LoVo (cell line): ENCODE measurements at regions not wholly inside any gene's neighbourhood (a gene's known extent, or its start where the extent isn't known, plus 50 kb on each side); places are given as distances from the start of the nearest gene placed in this dataset.

ENCODE experiments used
- DNase-seq: peaks from one replicate; pipeline ENCODE4 v3.0.0-alpha.2; 2016; ENCODE audit warnings: low spot score

DNA sequence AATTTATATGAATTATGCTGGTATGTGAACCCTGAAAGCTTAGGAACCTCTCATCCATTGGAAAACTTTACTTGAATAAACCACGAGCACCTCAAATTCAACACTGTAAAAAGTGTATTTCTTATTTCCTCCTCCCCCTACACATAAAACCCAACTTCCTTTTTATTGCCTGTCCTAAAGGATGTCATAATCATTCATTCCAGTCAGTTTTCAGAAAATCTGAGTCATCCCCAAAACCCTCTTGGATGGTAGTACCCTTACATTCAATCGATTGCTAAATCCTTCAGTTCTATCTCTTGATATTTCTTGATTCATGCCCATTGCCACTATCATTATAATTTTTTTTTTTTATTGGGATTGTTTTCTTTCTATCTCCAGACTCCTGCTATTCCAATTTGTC lies 91.1 kb upstream of the ATP8A1 start:
- DNase-seq, result no peak

DNA sequence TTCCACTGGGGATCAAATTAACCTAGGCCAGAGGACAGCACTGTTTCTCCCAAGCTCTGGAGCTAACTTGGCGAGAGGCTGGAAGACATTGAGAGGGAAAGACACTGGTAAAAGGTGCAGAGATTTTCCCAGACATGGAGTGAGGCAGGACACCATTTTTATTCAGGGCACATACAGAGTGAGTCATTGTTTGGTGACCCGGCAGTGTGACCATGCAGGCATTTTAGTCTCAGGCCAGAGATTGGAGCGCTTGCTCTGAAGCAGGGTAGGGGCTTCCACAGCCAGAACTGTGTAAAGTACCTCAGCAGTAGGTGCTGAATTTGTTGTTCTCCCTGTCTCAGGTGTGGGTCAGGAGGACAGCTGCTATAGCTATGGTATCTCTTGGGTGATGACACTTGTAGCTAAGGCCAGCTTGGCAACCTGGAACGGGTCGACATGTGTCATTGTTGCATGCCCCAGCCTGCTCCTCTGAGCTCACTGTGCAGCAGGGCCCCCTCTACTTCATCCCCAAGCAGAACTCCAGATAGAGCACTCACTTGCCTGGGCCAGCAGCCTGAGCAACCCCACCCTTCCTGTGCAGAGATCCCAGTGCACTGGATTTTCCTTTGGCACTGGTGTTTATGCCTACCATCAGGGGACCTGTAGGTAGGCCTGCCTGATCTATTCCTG lies 79.8 kb upstream of the ATP8A1 start:
- DNase-seq, result no peak

DNA sequence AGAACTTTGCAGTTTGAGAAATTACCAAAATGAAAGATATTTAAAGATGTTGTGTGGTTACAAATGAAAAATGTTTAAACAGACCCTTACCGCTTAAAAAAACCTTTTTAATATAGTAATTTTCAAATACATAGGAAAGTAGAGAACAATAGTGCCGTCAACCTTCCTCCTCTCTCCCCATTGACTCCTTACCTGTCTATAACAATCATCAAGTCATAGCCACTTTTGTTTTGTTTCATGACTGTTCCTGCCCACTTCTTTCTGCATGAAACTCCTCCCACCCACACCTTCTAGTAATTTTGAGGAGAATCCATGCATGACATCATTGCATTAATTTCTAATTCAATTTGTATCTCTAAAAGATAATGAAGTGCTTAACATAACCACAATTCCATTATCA lies 76.5 kb upstream of the ATP8A1 start:
- DNase-seq, result no peak

DNA sequence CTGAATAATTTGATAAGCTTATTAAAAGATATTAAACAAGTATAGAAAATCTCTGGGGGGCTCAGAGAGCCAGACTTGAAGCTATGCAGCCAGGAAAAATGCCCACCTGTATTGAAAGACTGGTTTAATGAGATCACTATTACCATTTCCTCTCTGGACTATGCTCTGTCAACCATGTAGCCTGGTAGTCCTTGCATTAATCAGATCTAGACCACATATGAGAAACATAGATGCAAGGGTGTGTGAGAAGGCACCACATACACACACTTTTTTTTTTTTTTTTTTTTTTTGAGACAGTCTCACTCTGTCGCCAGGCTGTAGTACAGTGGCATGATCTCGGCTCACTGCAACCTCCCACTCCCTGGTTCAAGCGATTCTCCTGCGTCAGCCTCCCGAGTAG lies 75.9 kb upstream of the ATP8A1 start:
- DNase-seq, result no peak

DNA sequence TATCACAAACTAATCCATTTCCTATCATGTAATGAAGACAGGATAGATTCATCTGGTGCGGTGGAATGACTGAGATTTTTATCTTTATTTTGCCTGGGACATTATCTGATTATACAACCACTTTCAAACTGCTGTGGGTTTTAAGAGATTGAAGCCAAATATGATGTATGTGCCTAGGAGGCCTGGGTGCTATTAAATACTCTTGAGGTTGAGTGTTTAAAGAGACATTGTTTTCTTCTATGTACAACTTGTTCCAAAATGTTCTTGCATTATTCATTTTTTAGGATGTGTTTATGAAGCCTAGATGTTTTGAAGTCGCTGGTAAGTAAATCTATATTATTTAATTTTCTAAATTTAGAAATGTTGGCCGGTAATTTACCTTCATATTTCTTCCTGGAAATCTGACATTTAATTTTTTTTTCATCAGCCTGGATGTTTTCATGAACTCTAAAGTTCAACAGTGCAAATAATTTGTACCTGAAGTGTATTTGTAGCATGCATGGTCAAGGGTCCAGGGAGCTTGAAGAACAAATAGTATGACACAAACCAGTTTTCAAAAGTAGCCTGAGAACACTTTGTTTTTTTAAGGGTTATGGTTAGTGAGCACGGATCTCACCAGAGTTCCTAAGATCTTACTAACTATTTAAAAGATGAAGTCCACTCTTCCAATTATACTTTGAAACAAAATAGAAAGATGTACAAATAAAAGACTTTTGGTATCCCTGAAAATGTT lies 72.8 kb upstream of the ATP8A1 start:
- no peak for DNase-seq

DNA sequence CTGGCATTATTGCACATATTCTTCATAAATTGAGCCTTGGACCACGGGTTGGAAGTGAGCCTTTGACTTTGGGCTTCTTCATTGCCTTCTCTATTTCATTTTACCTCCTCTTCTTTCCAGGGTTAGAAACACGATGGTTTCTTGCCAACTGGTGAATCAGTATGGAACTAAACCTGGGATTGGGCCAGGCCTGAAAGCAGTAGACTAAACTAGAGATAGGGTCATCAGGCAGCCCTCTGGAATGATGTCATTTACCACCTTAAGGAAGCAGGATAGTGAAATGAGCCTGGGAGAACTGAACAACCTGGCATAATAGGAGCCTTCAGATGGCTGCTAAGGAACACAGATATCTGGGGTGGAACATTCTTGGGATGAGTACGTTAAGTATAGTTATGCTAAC lies 67.5 kb upstream of the ATP8A1 start:
- DNase-seq, result no peak

DNA sequence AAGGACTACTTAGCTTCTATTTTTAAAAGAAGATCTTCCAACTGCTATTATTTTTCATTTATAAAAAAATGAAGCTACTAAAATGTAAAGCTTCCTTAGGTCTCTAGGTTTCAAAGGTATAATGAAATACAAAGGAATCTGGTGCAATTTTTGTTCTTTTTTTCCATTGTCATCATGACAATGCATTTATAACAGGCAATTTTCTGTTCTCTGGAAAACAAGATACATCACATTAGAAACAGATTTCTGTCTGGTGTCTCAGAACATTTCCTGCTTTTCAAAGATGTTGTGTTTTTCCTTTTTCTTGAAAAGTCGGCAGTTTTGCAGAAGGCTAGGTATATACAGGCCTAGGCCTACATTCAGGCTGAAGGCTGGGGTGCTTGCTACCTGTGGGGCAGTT lies 63.6 kb upstream of the ATP8A1 start:
- no peak for DNase-seq

DNA sequence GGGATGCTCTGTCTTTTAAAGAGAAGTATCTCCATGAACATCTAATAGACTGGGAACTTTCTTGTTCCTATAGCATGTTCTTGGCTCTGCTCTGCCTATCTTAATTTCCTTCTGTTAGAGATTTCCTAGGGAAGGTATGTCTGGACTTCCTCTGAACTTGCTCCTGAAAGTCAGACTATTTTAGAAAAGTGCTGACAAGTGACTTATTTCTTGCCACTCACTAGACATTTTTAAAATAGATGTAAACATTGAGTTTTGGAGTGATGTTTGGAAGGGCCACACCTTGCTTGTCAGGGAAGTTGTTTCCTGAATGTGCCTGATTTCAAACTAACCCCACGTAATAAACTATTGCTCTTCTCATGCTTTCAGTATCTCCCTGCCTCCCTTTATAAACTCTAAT lies 62.4 kb upstream of the ATP8A1 start:
- DNase-seq, result no peak

DNA sequence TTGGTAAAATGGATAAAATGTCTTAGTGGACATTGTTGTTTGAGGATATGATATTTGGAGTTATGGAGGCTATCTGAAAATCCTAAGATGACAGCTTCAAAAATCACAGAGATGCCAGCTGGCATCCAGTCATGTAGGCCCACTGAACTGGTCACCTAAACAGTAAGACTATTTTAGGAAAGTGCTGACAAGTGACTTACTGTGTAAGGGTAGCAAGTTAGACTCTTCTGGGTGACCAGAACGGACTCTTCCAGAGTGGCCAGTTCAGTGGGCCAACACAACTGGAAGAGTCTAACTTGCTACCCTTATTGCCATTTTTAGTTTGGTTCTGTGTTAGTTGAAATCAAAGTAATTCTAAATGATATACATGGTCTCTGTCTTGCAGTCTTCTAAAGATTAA lies 61.4 kb upstream of the ATP8A1 start:
- no peak for DNase-seq

DNA sequence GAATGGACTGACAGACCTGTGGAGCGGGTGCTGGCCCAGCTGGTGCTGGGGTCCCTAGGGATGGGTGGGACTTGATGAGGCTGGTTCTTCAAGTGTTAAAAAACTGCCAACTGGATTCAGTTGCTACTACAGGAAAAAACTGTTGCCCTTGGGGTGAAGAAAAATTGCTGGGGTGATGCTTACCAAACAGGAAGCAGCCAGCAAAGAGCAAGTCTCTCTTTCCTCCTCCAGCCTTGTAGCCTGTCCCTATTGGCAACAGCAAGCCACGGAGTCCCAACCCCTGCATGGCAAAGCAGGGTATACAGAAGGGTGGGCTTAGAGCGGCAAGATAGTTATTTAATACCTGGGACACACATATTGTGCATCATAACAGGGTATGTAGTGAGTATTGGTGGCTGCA lies 60.1 kb upstream of the ATP8A1 start:
- DNase-seq, result no peak

DNA sequence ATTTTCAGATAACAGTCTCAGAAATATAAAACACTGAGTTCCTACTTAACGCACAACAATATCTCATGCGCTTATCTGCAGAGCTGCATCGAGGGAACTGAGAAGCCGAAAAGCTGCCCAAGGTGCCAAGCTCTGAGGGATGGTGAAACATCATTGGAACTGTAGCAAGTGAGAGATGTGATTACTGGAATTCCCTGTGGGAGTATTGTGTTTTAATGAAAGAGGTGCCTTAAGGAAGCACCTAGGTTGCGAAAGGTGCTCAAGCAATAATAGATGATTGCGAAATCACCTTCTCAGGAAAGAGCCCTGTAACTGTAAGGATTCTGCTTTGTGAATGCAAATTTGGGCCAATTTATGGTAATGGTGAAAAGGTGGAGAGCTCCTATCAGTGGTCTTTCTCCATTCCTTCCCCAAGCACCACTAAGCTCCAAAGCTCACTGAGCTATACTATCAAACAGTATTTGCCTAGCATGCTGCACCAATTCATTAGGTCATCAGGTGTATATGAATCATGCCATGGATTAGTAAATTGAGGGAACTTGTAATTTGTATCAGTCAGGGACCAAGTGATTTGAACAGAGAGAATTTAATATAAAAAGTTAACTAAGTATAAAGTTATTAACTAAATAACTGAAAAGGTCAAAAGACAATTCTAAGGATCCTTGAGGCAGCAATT lies 59.0 kb upstream of the ATP8A1 start:
- no peak for DNase-seq

DNA sequence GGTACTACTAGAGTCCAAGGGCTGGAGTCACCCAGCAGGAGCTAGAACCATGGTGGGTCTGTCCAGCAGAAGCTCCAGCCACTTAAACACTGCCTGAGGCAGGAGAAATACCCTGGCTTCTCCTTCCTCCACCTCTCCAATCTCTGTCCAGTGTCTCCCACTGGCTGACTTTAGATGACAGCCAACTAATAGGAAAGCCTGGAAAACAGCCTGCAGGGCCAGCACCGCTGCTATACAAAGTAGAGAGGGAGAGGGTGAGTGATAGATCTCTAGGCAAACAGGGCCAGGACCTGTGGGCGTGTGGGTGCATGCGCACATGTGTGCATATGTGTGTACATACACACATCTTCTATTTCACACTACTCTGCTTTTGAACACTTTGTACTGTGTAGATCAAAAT lies 56.5 kb upstream of the ATP8A1 start:
- no peak for DNase-seq

DNA sequence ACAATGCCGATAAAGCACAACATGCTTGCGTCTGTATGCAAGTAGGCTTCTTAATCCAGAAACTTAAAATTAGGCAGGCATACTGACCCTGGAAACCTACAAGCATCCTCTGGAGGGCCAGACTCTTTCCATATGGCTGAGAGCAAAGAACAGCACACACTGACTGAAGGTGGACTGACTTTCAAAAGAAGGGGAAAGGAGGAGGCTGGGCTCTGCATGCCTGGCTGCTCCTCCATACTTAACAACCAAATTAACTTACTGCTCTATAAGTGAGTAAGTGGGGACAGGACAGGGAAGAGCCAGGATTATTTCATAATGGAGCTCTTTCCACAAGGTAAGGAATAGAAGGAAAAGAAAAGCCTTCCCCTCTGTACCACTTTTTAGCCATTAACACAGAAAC lies 55.9 kb upstream of the ATP8A1 start:
- DNase-seq, result no peak

DNA sequence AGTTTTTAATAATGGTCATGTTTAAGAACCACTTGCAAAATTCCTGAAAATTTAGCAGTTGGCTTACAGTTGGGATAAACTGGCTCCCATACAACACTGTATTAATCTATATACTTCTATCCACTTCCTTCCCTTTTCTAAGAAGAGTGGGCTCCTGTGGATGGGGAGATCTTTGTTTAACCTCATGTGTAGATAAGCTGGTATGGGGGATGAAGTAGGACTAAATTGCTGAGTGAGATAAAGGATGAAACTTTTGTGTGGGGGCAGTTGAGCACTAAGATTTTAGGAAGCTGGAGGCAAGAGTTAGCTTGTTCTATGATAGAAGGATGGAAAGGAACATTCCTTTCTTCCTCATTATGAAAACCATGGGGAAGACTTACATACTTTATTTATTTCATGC lies 54.6 kb upstream of the ATP8A1 start:
- no peak for DNase-seq

DNA sequence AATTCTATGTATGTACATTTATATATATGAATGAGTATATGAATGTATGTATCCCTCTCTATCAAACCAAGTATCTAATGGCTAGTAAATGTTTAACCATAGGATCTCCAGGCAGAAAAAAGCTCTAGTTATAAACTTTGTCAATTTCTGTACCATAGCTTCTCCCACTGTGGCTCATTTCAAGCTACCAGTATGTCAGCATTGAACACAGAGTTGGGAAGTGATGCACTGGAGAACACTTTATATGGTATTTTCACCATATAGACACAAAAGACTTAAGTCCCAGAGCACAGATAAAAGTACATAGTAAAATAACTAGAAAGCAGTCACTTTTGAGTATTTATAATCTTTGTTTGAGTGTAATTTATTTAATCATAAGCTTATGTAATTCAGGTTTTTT lies 53.9 kb upstream of the ATP8A1 start:
- DNase-seq, result no peak

DNA sequence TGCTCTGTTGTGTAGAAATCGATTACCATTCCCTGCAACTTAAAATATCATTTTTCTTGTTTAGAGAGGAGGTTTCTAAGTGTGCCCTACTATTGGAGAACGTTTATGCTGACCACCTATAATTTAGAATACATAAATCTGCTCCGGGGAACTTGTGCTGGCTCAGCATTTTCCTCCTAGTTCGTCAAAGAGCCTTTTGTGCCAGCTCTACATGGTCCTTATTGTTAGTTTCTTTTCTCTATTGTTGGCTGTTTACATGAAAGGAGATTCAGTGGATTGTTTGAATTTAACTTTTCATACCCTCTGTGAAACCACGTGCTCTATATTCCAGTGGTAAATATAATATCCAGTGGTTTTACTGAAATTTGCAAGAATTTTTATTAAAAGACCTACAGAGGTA lies 53.4 kb upstream of the ATP8A1 start:
- no peak for DNase-seq

DNA sequence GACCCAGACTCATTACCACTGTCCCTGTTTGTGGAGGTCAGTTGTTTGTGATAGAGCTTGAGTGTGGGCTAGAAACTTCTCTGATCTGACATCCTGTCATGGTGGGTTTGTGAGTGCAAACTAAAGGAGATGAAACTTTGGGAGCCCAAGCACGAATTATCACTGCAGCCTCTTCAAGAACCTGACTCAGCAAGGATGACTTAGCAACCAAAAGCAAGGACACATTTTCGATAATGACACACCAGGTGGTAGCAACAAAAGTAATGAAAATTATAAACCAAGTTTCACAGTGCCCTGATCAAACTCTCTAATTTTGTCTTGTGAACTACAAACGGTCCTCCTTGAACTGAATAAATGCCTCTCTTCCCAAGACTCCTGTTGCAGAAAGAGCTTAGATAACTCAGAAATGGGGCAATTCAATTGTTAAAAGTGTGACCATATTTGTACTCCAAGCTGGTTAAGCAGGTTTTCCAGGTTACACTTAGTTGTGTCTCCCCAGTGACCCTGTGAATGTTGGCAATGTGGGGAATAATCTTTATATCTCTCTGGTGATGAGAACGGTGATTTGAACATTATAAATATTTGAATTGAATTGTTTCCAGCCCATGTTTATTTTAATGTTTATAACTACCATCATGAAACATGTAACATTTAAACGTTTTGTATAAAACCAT lies 52.6 kb upstream of the ATP8A1 start:
- DNase-seq, result no peak

DNA sequence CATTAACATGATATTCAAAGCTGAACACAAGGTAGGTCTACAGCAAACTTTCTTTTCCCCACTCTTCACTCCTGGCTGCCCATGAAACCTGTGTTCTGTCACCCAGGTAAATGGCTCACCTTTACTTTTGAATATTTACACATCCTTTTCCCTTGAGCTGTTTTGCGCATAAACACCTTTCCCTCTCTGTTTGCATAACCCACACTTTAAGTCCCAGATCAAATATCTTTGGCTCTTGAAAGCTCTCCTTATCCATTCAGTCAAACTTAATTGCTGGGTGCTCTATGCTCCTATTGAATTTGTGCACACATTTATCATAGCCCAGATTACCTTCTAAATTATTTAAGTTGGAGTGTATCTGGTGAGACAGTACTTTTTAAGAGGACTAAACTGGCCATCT lies 51.7 kb upstream of the ATP8A1 start:
- no peak for DNase-seq
